HG03565 (cell line): ENCODE measurements at regions not wholly inside any gene's neighbourhood (a gene's known extent, or its start where the extent isn't known, plus 50 kb on each side); places are given as distances from the start of the nearest gene placed in this dataset.

Experiments used
- ATAC-seq: cut with Tn5 transposase; IDR thresholded peaks from one replicate; pipeline ENCODE4 v1.9.1; 2021; ENCODE audit warnings: mild to moderate bottlenecking, moderate library complexity; ENCODE audit not compliant: unreplicated experiment

- no peak for ATAC-seq
Measured at GRCh38 chr20:57009775-57010174, 256.7 kb downstream of the BMP7 start.

- no peak for ATAC-seq
Measured at GRCh38 chr20:57012691-57013090, 253.8 kb downstream of the BMP7 start.

- ATAC-seq = no peak
Measured at GRCh38 chr20:57013217-57013616, 253.2 kb downstream of the BMP7 start.

- ATAC-seq = no peak
Measured at GRCh38 chr20:57013741-57014140, 252.7 kb downstream of the BMP7 start.

- no peak for ATAC-seq
Measured at GRCh38 chr20:57020364-57020763, 246.1 kb downstream of the BMP7 start.

- no peak for ATAC-seq
Measured at GRCh38 chr20:57022306-57022705, 244.1 kb downstream of the BMP7 start.

GRCh38 chr20:57023007-57023406 lies 243.4 kb downstream of the BMP7 start:
- ATAC-seq = no peak

GRCh38 chr20:57023997-57024396 lies 242.4 kb downstream of the BMP7 start:
- ATAC-seq = no peak

- no peak for ATAC-seq
Measured at GRCh38 chr20:57024849-57025248, 241.6 kb downstream of the BMP7 start.

GRCh38 chr20:57025261-57025660 lies 241.2 kb downstream of the BMP7 start:
- ATAC-seq = no peak

GRCh38 chr20:57025666-57026224 lies 240.7 kb downstream of the BMP7 start:
- no peak for ATAC-seq

GRCh38 chr20:57027777-57028176 lies 238.7 kb downstream of the BMP7 start:
- ATAC-seq = no peak

- no peak for ATAC-seq
Measured at GRCh38 chr20:57030611-57031600, 235.5 kb downstream of the BMP7 start.

GRCh38 chr20:57031867-57032355 lies 234.5 kb downstream of the BMP7 start:
- no peak for ATAC-seq

GRCh38 chr20:57032847-57033246 lies 233.6 kb downstream of the BMP7 start:
- ATAC-seq = no peak

GRCh38 chr20:57034001-57034400 lies 232.4 kb downstream of the BMP7 start:
- ATAC-seq = no peak

- ATAC-seq = no peak
Measured at GRCh38 chr20:57037689-57038088, 228.8 kb downstream of the BMP7 start.

GRCh38 chr20:57038608-57039440 lies 227.6 kb downstream of the BMP7 start:
- ATAC-seq = no peak

GRCh38 chr20:57040466-57040865 lies 226.0 kb downstream of the BMP7 start:
- no peak for ATAC-seq

- ATAC-seq = no peak
Measured at GRCh38 chr20:57040924-57041323, 225.5 kb downstream of the BMP7 start.

GRCh38 chr20:57043091-57043490 lies 223.3 kb downstream of the BMP7 start:
- no peak for ATAC-seq
